MCF 10A (cell line): ENCODE measurements at regions not wholly inside any gene's neighbourhood (a gene's known extent, or its start where the extent isn't known, plus 50 kb on each side); places are given as distances from the start of the nearest gene placed in this dataset.

ENCODE experiments used
- BruUV-seq: library from RNA; stranded (reverse); fragments of 400-500 nt; replicated peaks from 2 replicates; lab custom pipeline; 2021; lab: Mats Ljungman, UMichigan
- CTCF ChIA-PET: fragments of 300-600 bp; sonication (Branson Sonifier 250); formaldehyde crosslinking; extraction: SDS; loops from one replicate; lab custom pipeline; 2021; ENCODE audit warnings: antibody characterized with exemption, inconsistent platforms; lab: Yijun Ruan, JAX
- POLR2A ChIA-PET: fragments of 300-600, 350-650 bp; sonication (Branson Sonifier 250); formaldehyde crosslinking; extraction: SDS; loops from one replicate; lab custom pipeline; 2020; ENCODE audit warnings: antibody characterized with exemption, inconsistent platforms; lab: Yijun Ruan, JAX
- DNase-seq: peaks from one replicate; pipeline ENCODE4 v3.0.0-alpha.2; 2018; ENCODE audit not compliant: unreplicated experiment
- H3K27ac Mint-ChIP-seq: one replicate; pipeline ENCODE4 v1.8.0; 2022; ENCODE audit warnings: mild to moderate bottlenecking, low read depth, mixed read lengths; ENCODE audit not compliant: unreplicated experiment
- H3K27me3 Mint-ChIP-seq: one replicate; pipeline ENCODE4 v1.8.0; 2022; ENCODE audit warnings: mixed read lengths; ENCODE audit not compliant: insufficient read depth, unreplicated experiment
- H3K36me3 Mint-ChIP-seq: one replicate; pipeline ENCODE4 v1.8.0; 2022; ENCODE audit warnings: mild to moderate bottlenecking, moderate library complexity, mixed read lengths; ENCODE audit not compliant: insufficient read depth, unreplicated experiment
- H3K4me1 Mint-ChIP-seq: one replicate; pipeline ENCODE4 v1.8.0; 2022; ENCODE audit warnings: mixed read lengths; ENCODE audit not compliant: insufficient read depth, unreplicated experiment
- H3K4me3 Mint-ChIP-seq: one replicate; pipeline ENCODE4 v1.8.0; 2022; ENCODE audit warnings: mild to moderate bottlenecking, moderate library complexity, mixed read lengths; ENCODE audit not compliant: unreplicated experiment
- H3K9me3 Mint-ChIP-seq: one replicate; pipeline ENCODE4 v1.8.0; 2022; ENCODE audit warnings: mixed read lengths; ENCODE audit not compliant: unreplicated experiment
- CTCF ChIP-seq: fragments of 200-600 bp; IDR thresholded peaks from one replicate; pipeline ENCODE4 v1.8.0; 2022; ENCODE audit warnings: antibody characterized with exemption, mild to moderate bottlenecking; ENCODE audit not compliant: unreplicated experiment
- intact Hi-C: fragments of 100-400 bp; cut with micrococcal nuclease; formaldehyde crosslinking; loops from 2 replicates; pipeline ENCODE4 v1.14.1; 2022

GRCh38 chr4:12894062-12894461 is 590.1 kb downstream of the RAB28 start:
- Mint-ChIP-seq H3K4me1 (peaks cover 4% of the 10 kb centered on the region), H3K27ac (no peak overlapping the region), H3K36me3 (no peaks in the 10 kb centered on the region), H3K4me3 (no peak overlapping the region), H3K9me3 (no peaks in the 10 kb centered on the region), H3K27me3 (no peaks in the 10 kb centered on the region)
- ChIA-PET CTCF (no interaction called here), POLR2A (no interaction called here)
- no peak for DNase-seq
- no TSS peak for BruUV-seq
- intact Hi-C loops = no loop called here
- no peak for TF ChIP-seq CTCF

DNA sequence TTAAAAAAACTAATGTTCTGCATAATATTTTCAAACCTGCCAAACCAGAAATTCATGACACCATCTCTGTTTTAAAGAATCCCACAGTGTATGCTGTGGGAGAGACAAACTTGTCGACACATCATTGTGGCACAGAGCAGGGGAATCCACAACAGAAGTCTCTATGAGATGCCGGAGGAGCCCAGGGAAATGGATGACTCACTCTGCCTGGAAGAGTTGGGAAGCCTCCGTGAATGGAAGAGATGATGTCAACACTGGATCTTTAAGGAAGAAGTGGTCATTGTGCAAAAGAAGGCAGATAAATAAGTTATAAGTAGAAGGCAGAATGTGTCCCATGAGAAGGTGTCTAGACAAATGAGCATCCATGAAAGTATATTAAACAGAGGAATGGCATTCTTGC is 595.1 kb downstream of the RAB28 start:
- TF ChIP-seq CTCF = no peak
- H3K4me1 Mint-ChIP-seq = peaks cover 8% of the 10 kb centered on the region
- peak; percentile 74 for DNase-seq
- intact Hi-C loops = no loop called here
- peaks cover 15% of the 10 kb centered on the region for H3K9me3 Mint-ChIP-seq
- peaks cover 7% of the 10 kb centered on the region for H3K36me3 Mint-ChIP-seq
- no peak overlapping the region for H3K27ac Mint-ChIP-seq
- ChIA-PET CTCF (no interaction called here), POLR2A (no interaction called here)
- BruUV-seq = no TSS peak
- H3K4me3 Mint-ChIP-seq = no peak overlapping the region
- H3K27me3 Mint-ChIP-seq = no peaks in the 10 kb centered on the region

DNA sequence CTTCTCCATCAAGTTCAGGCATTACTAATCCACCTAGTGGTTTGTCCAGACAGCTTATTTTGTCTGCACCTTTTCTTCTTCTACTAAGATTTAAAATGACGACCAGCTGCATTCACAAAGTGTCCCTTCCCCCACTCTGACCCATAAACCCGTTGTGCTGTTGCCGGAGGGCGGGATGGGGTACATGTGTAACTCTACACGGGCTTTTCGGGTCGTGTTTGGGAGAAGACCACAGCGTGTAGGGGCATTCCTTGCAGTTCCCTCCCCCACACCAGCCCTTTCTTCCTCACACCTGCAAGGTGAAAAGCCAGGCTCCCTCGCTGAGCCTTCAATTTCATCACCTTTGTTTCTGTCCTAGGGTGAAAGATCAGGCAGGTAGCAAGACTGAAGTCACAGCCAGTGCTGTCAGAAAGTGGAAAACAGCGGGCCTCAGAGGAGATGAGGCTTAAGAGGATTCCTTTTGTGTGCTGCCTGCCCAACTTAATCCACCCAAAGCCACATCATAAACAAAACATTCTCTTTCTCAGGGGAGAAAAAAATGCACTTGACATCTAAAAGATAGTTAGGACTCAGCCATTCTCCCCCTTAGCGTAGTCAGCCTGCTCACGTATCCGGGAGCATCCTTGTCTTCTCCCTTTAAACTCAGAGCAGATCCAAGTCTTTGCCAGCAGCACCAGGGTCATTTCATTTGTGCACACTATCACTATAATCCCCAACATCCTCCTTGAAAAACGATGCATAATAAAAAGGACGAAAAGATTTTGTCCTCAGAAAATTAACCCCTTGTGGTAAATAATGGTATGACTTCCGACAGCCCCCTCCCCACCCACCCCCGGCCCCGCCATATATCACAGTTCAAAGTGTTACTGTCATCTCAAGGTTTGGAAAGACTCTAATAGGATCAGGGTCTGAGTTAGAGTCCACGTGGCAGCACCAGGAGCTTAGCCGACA is 599.0 kb downstream of the RAB28 start:
- BruUV-seq = no TSS peak
- intact Hi-C loops = no loop called here
- peaks cover 9% of the 10 kb centered on the region for H3K4me1 Mint-ChIP-seq
- CTCF ChIA-PET = interaction anchor here (0.7 kb wide), 1 partner anchor 184 kb away, joined by 3 read pairs; no protein-coding TSS in a partner anchor
- DNase-seq = no peak
- H3K27me3 Mint-ChIP-seq = no peaks in the 10 kb centered on the region
- H3K9me3 Mint-ChIP-seq = peaks cover 15% of the 10 kb centered on the region
- POLR2A ChIA-PET = no interaction called here
- H3K36me3 Mint-ChIP-seq = peaks cover 7% of the 10 kb centered on the region
- TF ChIP-seq CTCF = no peak
- H3K27ac Mint-ChIP-seq = no peak overlapping the region
- H3K4me3 Mint-ChIP-seq = no peak overlapping the region

GRCh38 chr4:12881945-12882584 is 602.1 kb downstream of the RAB28 start:
- Mint-ChIP-seq H3K9me3 (peaks cover 8% of the 10 kb centered on the region), H3K27me3 (no peaks in the 10 kb centered on the region), H3K4me3 (no peak overlapping the region), H3K4me1 (peaks cover 4% of the 10 kb centered on the region), H3K36me3 (peaks cover 7% of the 10 kb centered on the region), H3K27ac (no peak overlapping the region)
- intact Hi-C loops = no loop called here
- ChIA-PET POLR2A (no interaction called here), CTCF (interaction anchor here (0.5 kb wide), 1 partner anchor 404 kb away, joined by 4 read pairs; no protein-coding TSS in a partner anchor)
- no peak for TF ChIP-seq CTCF
- BruUV-seq = no TSS peak
- no peak for DNase-seq
